AG04450 (cell line): ENCODE measurements at regions not wholly inside any gene's neighbourhood (a gene's known extent, or its start where the extent isn't known, plus 50 kb on each side); places are given as distances from the start of the nearest gene placed in this dataset.

Experiments
- CTCF ChIA-PET: fragments of 300-600, 350-600 bp; formaldehyde crosslinking; extraction: SDS; loops from one replicate; lab custom pipeline; 2022; ENCODE audit warnings: antibody characterized with exemption, inconsistent platforms; lab: Charles Lee
- POLR2A ChIA-PET: fragments of 350-600 bp; formaldehyde crosslinking; extraction: SDS; loops from one replicate; lab custom pipeline; 2021; ENCODE audit warnings: antibody characterized with exemption, inconsistent platforms; lab: Yijun Ruan, JAX
- DNase-seq: peaks from one replicate; pipeline ENCODE4 v3.0.0-alpha.2; 2011; ENCODE audit warnings: low read depth, low spot score
- H3K27ac ChIP-seq: one replicate; pipeline ENCODE4 v1.5.1; 2012; ENCODE audit warnings: low read depth, low read length, control low read depth
- H3K27me3 ChIP-seq: one replicate; pipeline ENCODE4 v1.6.0; 2012; ENCODE audit warnings: low read length; ENCODE audit not compliant: control insufficient read depth, insufficient read depth
- H3K4me3 ChIP-seq: 2 replicates; pipeline ENCODE4 v1.5.1; 2011; ENCODE audit warnings: mild to moderate bottlenecking, low read depth, low read length, control low read depth
- H3K9me3 ChIP-seq: 2 replicates; pipeline ENCODE4 v1.5.1; 2012; ENCODE audit warnings: low read length; ENCODE audit not compliant: control insufficient read depth, insufficient read depth
- CTCF ChIP-seq: IDR thresholded peaks from 2 replicates; pipeline ENCODE4 v1.5.1; 2011; ENCODE audit warnings: low read depth, low read length, control low read depth, inconsistent platforms

- CTCF ChIA-PET, result no interaction called here
- POLR2A ChIA-PET, result no interaction called here
- no peak for TF ChIP-seq CTCF
Measured at GRCh38 chr2:204202253-204202652, 265.7 kb downstream of the ICOS start.

GRCh38 chr2:204203704-204204103 is 267.1 kb downstream of the ICOS start:
- Histone ChIP-seq H3K9me3 (no peaks in the 10 kb centered on the region), H3K27me3 (no peaks in the 10 kb centered on the region), H3K4me3 (no peak overlapping the region), H3K27ac (no peak overlapping the region)
- POLR2A ChIA-PET, result no interaction called here
- no peak for TF ChIP-seq CTCF
- DNase-seq, result no peak
- CTCF ChIA-PET, result no interaction called here

More at GRCh38 chr2:204202253-204202652, 265.7 kb downstream of the ICOS start:
- no peak for DNase-seq
- H3K4me3 ChIP-seq, result no peak overlapping the region
- no peak overlapping the region for H3K27ac ChIP-seq
- no peaks in the 10 kb centered on the region for H3K27me3 ChIP-seq
- H3K9me3 ChIP-seq, result no peaks in the 10 kb centered on the region

- no peak for TF ChIP-seq CTCF
- H3K4me3 ChIP-seq, result no peak overlapping the region
- ChIA-PET POLR2A (interaction anchor here (0.6 kb wide), 1 partner anchor 206 kb away, joined by 3 read pairs; no protein-coding TSS in a partner anchor), CTCF (no interaction called here)
- no peak overlapping the region for H3K27ac ChIP-seq
- no peaks in the 10 kb centered on the region for H3K27me3 ChIP-seq
- DNase-seq, result no peak
- H3K9me3 ChIP-seq, result no peaks in the 10 kb centered on the region
Measured at GRCh38 chr2:204205082-204205481, 268.5 kb downstream of the ICOS start.

- no peak for DNase-seq
- Histone ChIP-seq H3K27ac (no peak overlapping the region), H3K9me3 (no peaks in the 10 kb centered on the region), H3K4me3 (no peak overlapping the region), H3K27me3 (no peaks in the 10 kb centered on the region)
- ChIA-PET POLR2A (interaction anchor here (0.6 kb wide), 1 partner anchor 206 kb away, joined by 3 read pairs; no protein-coding TSS in a partner anchor), CTCF (interaction anchor here (0.9 kb wide), 1 partner anchor 27 kb away, joined by 7 read pairs; no protein-coding TSS in a partner anchor)
- no peak for TF ChIP-seq CTCF
Measured at GRCh38 chr2:204205538-204205937, 269.0 kb downstream of the ICOS start.

- DNase-seq, result no peak
- TF ChIP-seq CTCF, result no peak
- Histone ChIP-seq H3K27ac (no peak overlapping the region), H3K9me3 (no peaks in the 10 kb centered on the region), H3K27me3 (no peaks in the 10 kb centered on the region), H3K4me3 (no peak overlapping the region)
- CTCF ChIA-PET, result no interaction called here
- POLR2A ChIA-PET, result no interaction called here
Measured at GRCh38 chr2:204207866-204208265, 271.3 kb downstream of the ICOS start.
